ENCODE measurements at regions not wholly inside any gene's neighbourhood (a gene's known extent, or its start where the extent isn't known, plus 50 kb on each side); places are given as distances from the start of the nearest gene placed in this dataset.

- H3K27ac ChIP-seq (ENCODE audit: control insufficient read depth, insufficient read depth, low read length): no peak overlapping the region
- no peak overlapping the region for H3K4me3 ChIP-seq (ENCODE audit: control insufficient read depth in 2 of 3, extremely low read depth in 1 of 3, insufficient read depth in 2 of 3, low read depth in 1 of 3, low read length in 3 of 3)
- TF ChIP-seq, protein P1, sequence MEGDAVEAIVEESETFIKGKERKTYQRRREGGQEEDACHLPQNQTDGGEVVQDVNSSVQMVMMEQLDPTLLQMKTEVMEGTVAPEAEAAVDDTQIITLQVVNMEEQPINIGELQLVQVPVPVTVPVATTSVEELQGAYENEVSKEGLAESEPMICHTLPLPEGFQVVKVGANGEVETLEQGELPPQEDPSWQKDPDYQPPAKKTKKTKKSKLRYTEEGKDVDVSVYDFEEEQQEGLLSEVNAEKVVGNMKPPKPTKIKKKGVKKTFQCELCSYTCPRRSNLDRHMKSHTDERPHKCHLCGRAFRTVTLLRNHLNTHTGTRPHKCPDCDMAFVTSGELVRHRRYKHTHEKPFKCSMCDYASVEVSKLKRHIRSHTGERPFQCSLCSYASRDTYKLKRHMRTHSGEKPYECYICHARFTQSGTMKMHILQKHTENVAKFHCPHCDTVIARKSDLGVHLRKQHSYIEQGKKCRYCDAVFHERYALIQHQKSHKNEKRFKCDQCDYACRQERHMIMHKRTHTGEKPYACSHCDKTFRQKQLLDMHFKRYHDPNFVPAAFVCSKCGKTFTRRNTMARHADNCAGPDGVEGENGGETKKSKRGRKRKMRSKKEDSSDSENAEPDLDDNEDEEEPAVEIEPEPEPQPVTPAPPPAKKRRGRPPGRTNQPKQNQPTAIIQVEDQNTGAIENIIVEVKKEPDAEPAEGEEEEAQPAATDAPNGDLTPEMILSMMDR (optimal IDR thresholded peaks at IDR 0.05 in 1 of 3, IDR thresholded peaks at IDR 0.05 in 1 of 3, conservative IDR thresholded peaks at IDR 0.05 in 1 of 3; ENCODE audit: extremely low read depth in 1 of 3, insufficient read depth in 2 of 3, low read length in 3 of 3): no peak
- TF ChIP-seq EZH2 (IDR thresholded peaks at IDR 0.05; ENCODE audit: low read length): no peak
- H3K4me1 ChIP-seq (ENCODE audit: control insufficient read depth, extremely low read depth, insufficient read depth, low read length): peaks cover 25% of the 10 kb centered on the region
- dilution Hi-C loops (cut with MboI; ENCODE audit: extremely low pct_ligation_motif_present, low sequenced_read_pairs): loop anchor here (25.0 kb wide), 1 partner anchor 345 kb away; no protein-coding TSS in a partner anchor
- no peaks in the 10 kb centered on the region for H4K20me1 ChIP-seq (ENCODE audit: control insufficient read depth, extremely low read depth, insufficient read depth, low read length)
- H3K9me1 ChIP-seq (ENCODE audit: control insufficient read depth, extremely low read depth, insufficient read depth, low read length): no peaks in the 10 kb centered on the region
- no peaks in the 10 kb centered on the region for H3K27me3 ChIP-seq (ENCODE audit: control insufficient read depth, extremely low read depth, insufficient read depth, low read length)
- FAIRE-seq (no peak), DNase-seq (ENCODE audit: low read depth, low spot score) (no peak)
- H3K4me2 ChIP-seq (ENCODE audit: control insufficient read depth, extremely low read depth, insufficient read depth, low read depth, low read length): no peak overlapping the region
- H3K9me3 ChIP-seq (ENCODE audit: control insufficient read depth, low read depth, low read length): no peaks in the 10 kb centered on the region
- H2AFZ ChIP-seq (ENCODE audit: control insufficient read depth, low read length): no peak overlapping the region
- no peaks in the 10 kb centered on the region for H3K79me2 ChIP-seq (ENCODE audit: control insufficient read depth, insufficient read depth, low read length)
- H3K36me3 ChIP-seq (ENCODE audit: control insufficient read depth in 2 of 2, extremely low read depth in 1 of 2, insufficient read depth in 2 of 2, low read length in 2 of 2): no peaks in the 10 kb centered on the region
- no peak overlapping the region for H3K9ac ChIP-seq (ENCODE audit: control insufficient read depth, extremely low read depth, insufficient read depth, low read length)
Measured at GRCh38 chr20:22342410-22342809, 242.0 kb downstream of the FOXA2 start.

- no peak overlapping the region for H3K9ac ChIP-seq (ENCODE audit: control insufficient read depth, extremely low read depth, insufficient read depth, low read length)
- dilution Hi-C loops (cut with MboI; ENCODE audit: extremely low pct_ligation_motif_present, low sequenced_read_pairs): loop anchor here (25.0 kb wide), 1 partner anchor 346 kb away; no protein-coding TSS in a partner anchor
Measured at GRCh38 chr20:22341508-22341907, 242.9 kb downstream of the FOXA2 start.

More at GRCh38 chr20:22341508-22341907, 242.9 kb downstream of the FOXA2 start:
- Histone ChIP-seq H3K79me2 (ENCODE audit: control insufficient read depth, insufficient read depth, low read length) (no peaks in the 10 kb centered on the region), H4K20me1 (ENCODE audit: control insufficient read depth, extremely low read depth, insufficient read depth, low read length) (no peaks in the 10 kb centered on the region), H3K27ac (ENCODE audit: control insufficient read depth, insufficient read depth, low read length) (no peak overlapping the region), H2AFZ (ENCODE audit: control insufficient read depth, low read length) (no peak overlapping the region), H3K9me1 (ENCODE audit: control insufficient read depth, extremely low read depth, insufficient read depth, low read length) (no peaks in the 10 kb centered on the region), H3K9me3 (ENCODE audit: control insufficient read depth, low read depth, low read length) (no peaks in the 10 kb centered on the region), H3K4me2 (ENCODE audit: control insufficient read depth, extremely low read depth, insufficient read depth, low read depth, low read length) (no peak overlapping the region), H3K36me3 (ENCODE audit: control insufficient read depth in 2 of 2, extremely low read depth in 1 of 2, insufficient read depth in 2 of 2, low read length in 2 of 2) (no peaks in the 10 kb centered on the region), H3K4me3 (ENCODE audit: control insufficient read depth in 2 of 3, extremely low read depth in 1 of 3, insufficient read depth in 2 of 3, low read depth in 1 of 3, low read length in 3 of 3) (no peak overlapping the region), H3K4me1 (ENCODE audit: control insufficient read depth, extremely low read depth, insufficient read depth, low read length) (peaks cover 25% of the 10 kb centered on the region), H3K27me3 (ENCODE audit: control insufficient read depth, extremely low read depth, insufficient read depth, low read length) (no peaks in the 10 kb centered on the region)
- FAIRE-seq (peak; percentile 87), DNase-seq (ENCODE audit: low read depth, low spot score) (peak; percentile 40)
- TF ChIP-seq, protein P1 (optimal IDR thresholded peaks at IDR 0.05 in 1 of 3, IDR thresholded peaks at IDR 0.05 in 1 of 3, conservative IDR thresholded peaks at IDR 0.05 in 1 of 3; ENCODE audit: extremely low read depth in 1 of 3, insufficient read depth in 2 of 3, low read length in 3 of 3): no peak
- TF ChIP-seq EZH2 (IDR thresholded peaks at IDR 0.05; ENCODE audit: low read length): no peak
